RWPE2 (cell line): ENCODE measurements at regions not wholly inside any gene's neighbourhood (a gene's known extent, or its start where the extent isn't known, plus 50 kb on each side); places are given as distances from the start of the nearest gene placed in this dataset.
"Not testable (repeated sequence)": the region's sequence is repeated elsewhere in the genome, so short reads cannot be mapped to it uniquely, and the experiment has no call there.

Source experiments
- ATAC-seq: fragments of 200-7000 bp; cut with Tn5 transposase; 3 replicates; pipeline ENCODE4 v1.9.1; 2021; ENCODE audit warnings: low read depth
- DNase-seq: peaks from one replicate; pipeline ENCODE4 v3.0.0-alpha.2; 2020; ENCODE audit warnings: low spot score
- H3K27ac ChIP-seq: fragments of 450-650 bp; 2 replicates; pipeline ENCODE4 v1.5.1; 2017; ENCODE audit warnings: mild to moderate bottlenecking; ENCODE audit not compliant: poor library complexity, severe bottlenecking
- H3K27me3 ChIP-seq: fragments of 250-450 bp; sonication (Bioruptor Pico); 2 replicates; pipeline ENCODE4 v1.5.1; 2021; ENCODE audit warnings: mild to moderate bottlenecking, moderate library complexity; ENCODE audit not compliant: insufficient read depth, poor library complexity, severe bottlenecking
- H3K36me3 ChIP-seq: fragments of 250-450 bp; sonication (Bioruptor Pico); 2 replicates; pipeline ENCODE4 v1.5.1; 2020; ENCODE audit warnings: low read depth, mild to moderate bottlenecking, moderate library complexity
- H3K4me1 ChIP-seq: fragments of 250-450 bp; sonication (Bioruptor Pico); 2 replicates; pipeline ENCODE4 v1.5.1; 2021; ENCODE audit warnings: mild to moderate bottlenecking, moderate library complexity; ENCODE audit not compliant: insufficient read depth, poor library complexity, severe bottlenecking
- H3K4me3 ChIP-seq: fragments of 250-450 bp; sonication (Bioruptor Pico); 2 replicates; pipeline ENCODE4 v1.5.1; 2021; ENCODE audit warnings: mild to moderate bottlenecking, moderate library complexity; ENCODE audit not compliant: severe bottlenecking
- H3K9me3 ChIP-seq: fragments of 250-450 bp; sonication (Bioruptor Pico); 2 replicates; pipeline ENCODE4 v1.5.1; 2021; ENCODE audit warnings: mild to moderate bottlenecking, moderate library complexity; ENCODE audit not compliant: severe bottlenecking
- TF ChIP-seq, protein P1 (sequence below): fragments of 450-650 bp; IDR thresholded peaks from one replicate; pipeline ENCODE4 v1.5.1; 2017; ENCODE audit warnings: mild to moderate bottlenecking, moderate library complexity; ENCODE audit not compliant: poor library complexity, severe bottlenecking

DNA sequence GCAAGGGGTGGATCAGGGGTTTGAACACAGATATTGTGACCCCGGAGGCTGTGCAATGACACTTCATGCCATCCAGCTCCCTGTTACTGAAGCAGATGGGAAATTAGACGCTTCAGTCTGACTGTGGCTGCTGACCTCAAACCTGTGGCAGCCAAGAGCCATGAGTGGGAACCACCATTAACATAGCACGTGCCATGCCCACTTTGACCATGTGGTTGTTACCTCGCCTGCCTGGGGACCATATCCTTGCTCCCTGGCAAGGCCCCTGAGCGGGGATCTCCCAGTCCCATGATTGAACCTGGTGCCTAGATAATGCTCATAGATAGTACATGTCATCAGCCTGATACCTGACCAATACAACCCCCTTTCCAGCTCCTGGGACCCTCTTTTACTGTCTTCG lies 68.9 kb downstream of the CYP26B1 start:
- ATAC-seq (no peak), DNase-seq (no peak)
- Histone ChIP-seq H3K27ac (no peak overlapping the region), H3K27me3 (no peaks in the 10 kb centered on the region), H3K9me3 (no peaks in the 10 kb centered on the region), H3K4me1 (no peaks in the 10 kb centered on the region), H3K36me3 (no peaks in the 10 kb centered on the region), H3K4me3 (no peak overlapping the region)
- TF ChIP-seq, protein P1, sequence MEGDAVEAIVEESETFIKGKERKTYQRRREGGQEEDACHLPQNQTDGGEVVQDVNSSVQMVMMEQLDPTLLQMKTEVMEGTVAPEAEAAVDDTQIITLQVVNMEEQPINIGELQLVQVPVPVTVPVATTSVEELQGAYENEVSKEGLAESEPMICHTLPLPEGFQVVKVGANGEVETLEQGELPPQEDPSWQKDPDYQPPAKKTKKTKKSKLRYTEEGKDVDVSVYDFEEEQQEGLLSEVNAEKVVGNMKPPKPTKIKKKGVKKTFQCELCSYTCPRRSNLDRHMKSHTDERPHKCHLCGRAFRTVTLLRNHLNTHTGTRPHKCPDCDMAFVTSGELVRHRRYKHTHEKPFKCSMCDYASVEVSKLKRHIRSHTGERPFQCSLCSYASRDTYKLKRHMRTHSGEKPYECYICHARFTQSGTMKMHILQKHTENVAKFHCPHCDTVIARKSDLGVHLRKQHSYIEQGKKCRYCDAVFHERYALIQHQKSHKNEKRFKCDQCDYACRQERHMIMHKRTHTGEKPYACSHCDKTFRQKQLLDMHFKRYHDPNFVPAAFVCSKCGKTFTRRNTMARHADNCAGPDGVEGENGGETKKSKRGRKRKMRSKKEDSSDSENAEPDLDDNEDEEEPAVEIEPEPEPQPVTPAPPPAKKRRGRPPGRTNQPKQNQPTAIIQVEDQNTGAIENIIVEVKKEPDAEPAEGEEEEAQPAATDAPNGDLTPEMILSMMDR: no peak

DNA sequence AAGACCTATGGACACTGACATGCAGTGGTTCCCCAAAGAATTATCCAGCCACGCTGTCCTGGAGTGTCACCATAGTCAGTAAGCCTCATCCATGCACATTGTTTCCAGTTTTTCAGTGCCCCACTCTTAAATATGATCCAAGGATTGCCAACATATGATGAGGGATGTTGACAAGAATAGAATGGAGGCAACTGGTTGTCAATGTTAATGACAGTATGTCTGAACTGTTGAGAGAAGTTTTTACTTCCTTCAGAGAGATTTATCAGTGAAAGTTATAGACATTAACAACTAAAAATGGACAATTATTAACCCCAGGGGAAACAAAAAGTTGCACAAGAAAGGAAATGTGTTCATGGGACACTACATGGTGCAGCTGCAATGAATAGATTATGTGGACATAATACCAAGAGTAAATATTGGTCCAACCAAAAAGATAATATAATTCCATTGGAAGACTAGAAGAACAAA lies 69.9 kb downstream of the CYP26B1 start:
- no peaks in the 10 kb centered on the region for H3K36me3 ChIP-seq
- TF ChIP-seq, protein P1: no peak
- no peaks in the 10 kb centered on the region for H3K9me3 ChIP-seq
- no peaks in the 10 kb centered on the region for H3K27me3 ChIP-seq
- H3K4me1 ChIP-seq: no peaks in the 10 kb centered on the region
- DNase-seq: no peak
- H3K4me3 ChIP-seq: no peak overlapping the region
- ATAC-seq: no peak
- H3K27ac ChIP-seq: no peak overlapping the region

DNA sequence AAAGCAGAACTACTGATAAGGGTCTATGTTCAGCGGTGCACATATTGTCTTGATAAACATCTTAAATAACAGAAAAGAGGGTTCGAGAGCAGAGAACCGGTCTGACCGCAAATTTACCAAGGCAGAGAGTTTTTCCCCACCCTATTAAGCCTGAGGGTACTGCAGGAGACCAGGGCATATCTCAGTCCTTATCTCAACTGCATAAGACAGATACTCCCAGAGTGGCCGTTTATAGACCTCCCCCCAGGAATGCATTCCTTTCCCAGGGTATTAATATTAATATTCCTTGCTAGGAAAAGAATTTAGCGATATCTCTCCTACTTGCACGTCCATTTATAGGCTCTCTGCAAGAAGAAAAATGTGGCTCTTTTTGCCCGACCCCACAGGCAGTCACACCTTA lies 74.3 kb downstream of the CYP26B1 start:
- H3K27ac ChIP-seq, H3K36me3 ChIP-seq, H3K4me3 ChIP-seq, DNase-seq, H3K27me3 ChIP-seq, H3K9me3 ChIP-seq, H3K4me1 ChIP-seq, ATAC-seq: not testable (repeated sequence)

DNA sequence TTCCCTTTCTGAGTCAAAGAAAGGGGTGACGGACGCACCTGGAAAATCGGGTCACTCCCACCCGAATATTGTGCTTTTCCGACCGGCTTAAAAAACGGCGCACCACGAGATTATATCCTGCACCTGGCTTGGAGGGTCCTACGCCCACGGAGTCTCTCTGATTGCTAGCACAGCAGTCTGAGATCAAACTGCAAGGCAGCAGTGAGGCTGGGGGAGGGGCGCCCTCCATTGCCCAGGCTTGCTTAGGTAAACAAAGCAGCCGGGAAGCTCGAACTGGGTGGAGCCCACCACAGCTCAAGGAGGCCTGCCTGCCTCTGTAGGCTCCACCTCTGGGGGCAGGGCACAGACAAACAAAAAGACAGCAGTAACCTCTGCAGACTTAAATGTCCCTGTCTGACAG lies 83.5 kb downstream of the CYP26B1 start:
- not testable (repeated sequence) for H3K4me1 ChIP-seq, H3K4me3 ChIP-seq, DNase-seq, H3K27ac ChIP-seq, ATAC-seq, H3K9me3 ChIP-seq, H3K36me3 ChIP-seq, H3K27me3 ChIP-seq

DNA sequence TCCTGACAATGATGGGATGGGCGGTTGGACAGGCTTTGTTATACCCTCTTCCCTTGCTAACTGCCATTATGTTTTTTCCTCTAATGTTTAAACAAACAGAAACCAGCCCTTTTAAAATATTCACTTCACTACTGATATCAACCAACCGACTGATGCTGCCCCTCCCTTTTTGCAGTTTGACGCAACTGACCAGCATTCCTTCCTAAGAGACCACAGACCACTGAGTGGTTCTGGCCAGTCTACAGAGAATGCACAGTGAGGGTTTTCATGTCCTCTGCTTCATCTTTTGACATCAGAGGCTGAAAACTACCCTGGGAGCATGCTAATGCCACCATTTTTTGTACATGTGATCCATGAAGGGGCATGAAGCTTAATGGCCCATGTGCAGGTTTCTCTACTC lies 85.3 kb downstream of the CYP26B1 start:
- Histone ChIP-seq H3K4me3 (no peak overlapping the region), H3K27ac (no peak overlapping the region), H3K9me3 (no peaks in the 10 kb centered on the region), H3K36me3 (no peaks in the 10 kb centered on the region), H3K4me1 (no peaks in the 10 kb centered on the region), H3K27me3 (no peaks in the 10 kb centered on the region)
- no peak for DNase-seq
- ATAC-seq: no peak
- TF ChIP-seq, protein P1: no peak

DNA sequence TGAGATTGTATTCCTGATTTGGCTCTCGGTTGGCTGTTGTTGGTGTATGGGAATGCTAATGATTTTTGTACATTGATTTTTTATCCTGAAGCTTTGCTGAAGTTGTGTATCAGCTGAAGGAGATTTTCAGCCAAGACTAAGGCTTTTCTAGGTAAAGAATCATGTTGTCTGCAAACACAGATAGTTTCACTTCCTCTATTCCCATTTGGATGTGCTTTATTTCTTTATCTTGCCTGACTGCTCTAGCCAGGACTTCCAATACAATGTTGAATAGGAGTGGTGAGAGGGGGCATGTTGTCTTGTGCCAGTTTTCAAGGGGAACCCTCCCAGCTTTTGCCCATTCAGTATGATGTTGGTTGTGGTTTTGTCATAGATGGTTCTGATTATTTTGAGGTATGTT lies 90.4 kb downstream of the CYP26B1 start:
- no peaks in the 10 kb centered on the region for H3K36me3 ChIP-seq
- no peak for ATAC-seq
- H3K27ac ChIP-seq: no peak overlapping the region
- TF ChIP-seq, protein P1: no peak
- no peak overlapping the region for H3K4me3 ChIP-seq
- no peaks in the 10 kb centered on the region for H3K4me1 ChIP-seq
- H3K27me3 ChIP-seq: no peaks in the 10 kb centered on the region
- no peak for DNase-seq
- no peaks in the 10 kb centered on the region for H3K9me3 ChIP-seq
